MM.1S (cell line): ENCODE measurements at regions not wholly inside any gene's neighbourhood (a gene's known extent, or its start where the extent isn't known, plus 50 kb on each side); places are given as distances from the start of the nearest gene placed in this dataset.

Source experiments
- DNase-seq: peaks from one replicate; pipeline ENCODE4 v3.0.0-alpha.2; 2015
- H2AFZ ChIP-seq: fragments of 300-600 bp; sonication (generic); 2 replicates; pipeline ENCODE4 v1.6.0; 2016; ENCODE audit warnings: antibody characterized with exemption, low read length
- H3F3A ChIP-seq: fragments of 300-600 bp; sonication (generic); 2 replicates; pipeline ENCODE4 v1.6.1; 2016; ENCODE audit warnings: mild to moderate bottlenecking, antibody characterized with exemption, low read length, moderate library complexity, mixed read lengths; ENCODE audit not compliant: insufficient read depth
- H3K27ac ChIP-seq: fragments of 300-600 bp; sonication (generic); 2 replicates; pipeline ENCODE4 v1.5.1; 2016; ENCODE audit warnings: mild to moderate bottlenecking, low read length
- H3K27me3 ChIP-seq: fragments of 300-600 bp; sonication (generic); replicated peaks from 2 replicates; pipeline ENCODE4 v1.6.0; 2016; ENCODE audit warnings: low read length; ENCODE audit not compliant: insufficient read depth
- H3K36me3 ChIP-seq: fragments of 300-600 bp; sonication (generic); replicated peaks from 2 replicates; pipeline ENCODE4 v1.6.1; 2016; ENCODE audit warnings: mild to moderate bottlenecking, low read length, mixed read lengths; ENCODE audit not compliant: insufficient read depth
- H3K4me1 ChIP-seq: fragments of 300-600 bp; sonication (generic); 2 replicates; pipeline ENCODE4 v1.6.1; 2016; ENCODE audit warnings: low read length, mixed read lengths
- H3K4me2 ChIP-seq: fragments of 300-600 bp; sonication (generic); 2 replicates; pipeline ENCODE4 v1.6.0; 2016; ENCODE audit warnings: low read depth, low read length
- H3K4me3 ChIP-seq: fragments of 300-600 bp; sonication (generic); 2 replicates; pipeline ENCODE4 v1.5.1; 2016; ENCODE audit warnings: low read length, mixed read lengths
- H3K79me2 ChIP-seq: fragments of 300-600 bp; sonication (generic); 2 replicates; pipeline ENCODE4 v1.6.1; 2016; ENCODE audit warnings: mixed run types, low read length, mixed read lengths
- H3K9ac ChIP-seq: fragments of 300-600 bp; sonication (generic); 2 replicates; pipeline ENCODE4 v1.6.1; 2016; ENCODE audit warnings: low read length, mixed read lengths
- H3K9me2 ChIP-seq: fragments of 300-600 bp; sonication (generic); replicated peaks from 2 replicates; pipeline ENCODE4 v1.6.1; 2016; ENCODE audit warnings: mild to moderate bottlenecking, low read length, mixed read lengths; ENCODE audit not compliant: insufficient read depth
- H3K9me3 ChIP-seq: fragments of 300-600 bp; sonication (generic); replicated peaks from 2 replicates; pipeline ENCODE4 v1.6.1; 2016; ENCODE audit warnings: mild to moderate bottlenecking, low read length, mixed read lengths; ENCODE audit not compliant: insufficient read depth
- H4K20me1 ChIP-seq: fragments of 300-600 bp; sonication (generic); 2 replicates; pipeline ENCODE4 v1.6.1; 2016; ENCODE audit warnings: mild to moderate bottlenecking, low read length, moderate library complexity, mixed read lengths; ENCODE audit not compliant: insufficient read depth
- CTCF ChIP-seq: fragments of 300-600 bp; sonication (generic); IDR thresholded peaks from 2 replicates; pipeline ENCODE4 v1.5.1; 2016; ENCODE audit warnings: antibody characterized with exemption, low read length, mixed read lengths
- EZH2 ChIP-seq: fragments of 300-600 bp; sonication (generic); optimal IDR thresholded peaks from 2 replicates; pipeline ENCODE3; 2017; ENCODE audit warnings: low read depth, mild to moderate bottlenecking, antibody characterized with exemption, low read length, mixed read lengths
- EZH2phosphoT487 ChIP-seq: fragments of 300-600 bp; sonication (generic); IDR thresholded peaks from 2 replicates; pipeline ENCODE4 v1.6.1; 2018; ENCODE audit warnings: antibody characterized with exemption, low read length

GRCh38 chr2:103419506-103419905 lies 657.7 kb downstream of the TMEM182 start:
- Histone ChIP-seq H3K9me3 (no peaks in the 10 kb centered on the region), H3K79me2 (no peaks in the 10 kb centered on the region), H3K4me3 (no peak overlapping the region), H3K4me2 (no peak overlapping the region), H3K36me3 (no peaks in the 10 kb centered on the region), H3K27ac (no peak overlapping the region), H2AFZ (no peak overlapping the region), H3F3A (no peaks in the 10 kb centered on the region), H3K27me3 (no peaks in the 10 kb centered on the region), H3K9ac (no peak overlapping the region), H3K4me1 (no peaks in the 10 kb centered on the region), H3K9me2 (no peaks in the 10 kb centered on the region), H4K20me1 (no peaks in the 10 kb centered on the region)
- no peak for TF ChIP-seq EZH2
- no peak for TF ChIP-seq EZH2phosphoT487
- no peak for TF ChIP-seq CTCF
- DNase-seq = no peak

GRCh38 chr2:103423100-103423499 lies 661.3 kb downstream of the TMEM182 start:
- Histone ChIP-seq H3K27me3 (no peaks in the 10 kb centered on the region), H3K4me1 (no peaks in the 10 kb centered on the region), H3K9me2 (no peaks in the 10 kb centered on the region), H3K9ac (no peak overlapping the region), H3K4me2 (no peak overlapping the region), H2AFZ (no peak overlapping the region), H3F3A (no peaks in the 10 kb centered on the region), H4K20me1 (no peaks in the 10 kb centered on the region), H3K4me3 (no peak overlapping the region), H3K79me2 (no peaks in the 10 kb centered on the region), H3K27ac (no peak overlapping the region), H3K9me3 (no peaks in the 10 kb centered on the region), H3K36me3 (no peaks in the 10 kb centered on the region)
- TF ChIP-seq CTCF = no peak
- no peak for TF ChIP-seq EZH2phosphoT487
- no peak for TF ChIP-seq EZH2
- no peak for DNase-seq

- no peaks in the 10 kb centered on the region for H3K27me3 ChIP-seq
- no peak overlapping the region for H3K4me2 ChIP-seq
- H3K4me3 ChIP-seq = no peak overlapping the region
- no peaks in the 10 kb centered on the region for H3K9me2 ChIP-seq
- no peak for DNase-seq
- no peaks in the 10 kb centered on the region for H3K9me3 ChIP-seq
- TF ChIP-seq EZH2 (no peak), EZH2phosphoT487 (no peak), CTCF (no peak)
- H4K20me1 ChIP-seq = no peaks in the 10 kb centered on the region
- H3K27ac ChIP-seq = no peak overlapping the region
- no peaks in the 10 kb centered on the region for H3K4me1 ChIP-seq
- no peaks in the 10 kb centered on the region for H3K79me2 ChIP-seq
- no peak overlapping the region for H3K9ac ChIP-seq
- H3F3A ChIP-seq = no peaks in the 10 kb centered on the region
- no peak overlapping the region for H2AFZ ChIP-seq
- no peaks in the 10 kb centered on the region for H3K36me3 ChIP-seq
Observed at GRCh38 chr2:103427567-103427966, 665.7 kb downstream of the TMEM182 start.

GRCh38 chr2:103430191-103430590 lies 668.4 kb downstream of the TMEM182 start:
- H3K27ac ChIP-seq = no peak overlapping the region
- H3K27me3 ChIP-seq = no peaks in the 10 kb centered on the region
- no peaks in the 10 kb centered on the region for H3F3A ChIP-seq
- H3K4me1 ChIP-seq = no peaks in the 10 kb centered on the region
- H3K9ac ChIP-seq = no peak overlapping the region
- H3K36me3 ChIP-seq = no peaks in the 10 kb centered on the region
- no peak for TF ChIP-seq EZH2phosphoT487
- TF ChIP-seq CTCF = no peak
- TF ChIP-seq EZH2 = no peak
- no peak for DNase-seq
- H2AFZ ChIP-seq = no peak overlapping the region
- no peaks in the 10 kb centered on the region for H4K20me1 ChIP-seq
- no peak overlapping the region for H3K4me2 ChIP-seq
- no peaks in the 10 kb centered on the region for H3K9me2 ChIP-seq
- H3K9me3 ChIP-seq = no peaks in the 10 kb centered on the region
- H3K79me2 ChIP-seq = no peaks in the 10 kb centered on the region
- no peak overlapping the region for H3K4me3 ChIP-seq
